Psoas muscle (tissue), 7 donors: ENCODE measurements at regions not wholly inside any gene's neighbourhood (a gene's known extent, or its start where the extent isn't known, plus 50 kb on each side); places are given as distances from the start of the nearest gene placed in this dataset.
A peak's percentile ranks its signal among the peaks of the same experiment; 100 is the strongest.

Source experiments
- ATAC-seq, 4 donors: fragments of 200-7000 bp; cut with Tn5 transposase; one replicate each; pipeline ENCODE4 v1.9.1; 2020; ENCODE audit warnings: moderate library complexity in 3 of 4, mild to moderate bottlenecking in 2 of 4
- DNase-seq, 2 donors: peaks; one replicate each; pipeline ENCODE4 v3.0.0-alpha.2; 2020
- H3K27ac ChIP-seq: fragments of 200-600 bp; one replicate; pipeline ENCODE4 v1.8.0; 2022
- H3K27me3 ChIP-seq, 3 donors: fragments of 200-600 bp in 1 of 3; one replicate each; pipeline versions ENCODE4 v1.6.1 to v1.8.0; 2013 to 2022; ENCODE audit warnings: low read length in 2 of 3, mild to moderate bottlenecking in 2 of 3, moderate library complexity in 1 of 3; ENCODE audit not compliant: insufficient read depth in 3 of 3
- H3K36me3 ChIP-seq, 2 donors: fragments of 200-600 bp in 1 of 2; one replicate each; pipeline versions ENCODE4 v1.6.1 to v1.8.0; 2013 to 2022; ENCODE audit warnings: low read depth in 1 of 2, mild to moderate bottlenecking in 1 of 2, moderate library complexity in 1 of 2; ENCODE audit not compliant: insufficient read depth in 1 of 2
- H3K4me1 ChIP-seq: fragments of 200-600 bp; one replicate; pipeline ENCODE4 v1.8.0; 2022
- H3K4me3 ChIP-seq: fragments of 200-600 bp; one replicate; pipeline ENCODE4 v1.8.0; 2022; ENCODE audit warnings: mild to moderate bottlenecking
- H3K9me3 ChIP-seq: fragments of 200-600 bp; one replicate; pipeline ENCODE4 v1.8.0; 2022
- WGBS, 3 donors: extraction: QIAGEN DNeasy Blood & Tissue Kit; methylation state at CpG; one replicate each; pipeline versions ENCODE4 v1.1.6 to v1.1.7; 2013; 5-methylcytosine and 5-hydroxymethylcytosine counted together
- intact Hi-C, 2 donors: fragments of 100-400 bp; cut with DNase I; formaldehyde crosslinking; loops; one replicate each; pipeline versions ENCODE4 v1.11.0 to v1.14.2; 2022
- TF ChIP-seq, protein P1 (sequence below): fragments of 200-600 bp; IDR thresholded peaks from one replicate; pipeline ENCODE4 v1.8.0; 2022; ENCODE audit warnings: antibody characterized with exemption
- donor health status: healthy with polysubstance abuse.
- donor health status: DM: no; HTN: no; CAD: no; lungs with moderate emphysema.
- donor health status: Bipolar disorder and iron deficiency.
- donor health status: healthy.
- donor health status: DM: yes; HTN: yes; CAD: no.
- donor health status: DM: no; HTN: no; CAD: no.
- donor health status: DM: yes; HTN: yes; CAD: no.

DNA sequence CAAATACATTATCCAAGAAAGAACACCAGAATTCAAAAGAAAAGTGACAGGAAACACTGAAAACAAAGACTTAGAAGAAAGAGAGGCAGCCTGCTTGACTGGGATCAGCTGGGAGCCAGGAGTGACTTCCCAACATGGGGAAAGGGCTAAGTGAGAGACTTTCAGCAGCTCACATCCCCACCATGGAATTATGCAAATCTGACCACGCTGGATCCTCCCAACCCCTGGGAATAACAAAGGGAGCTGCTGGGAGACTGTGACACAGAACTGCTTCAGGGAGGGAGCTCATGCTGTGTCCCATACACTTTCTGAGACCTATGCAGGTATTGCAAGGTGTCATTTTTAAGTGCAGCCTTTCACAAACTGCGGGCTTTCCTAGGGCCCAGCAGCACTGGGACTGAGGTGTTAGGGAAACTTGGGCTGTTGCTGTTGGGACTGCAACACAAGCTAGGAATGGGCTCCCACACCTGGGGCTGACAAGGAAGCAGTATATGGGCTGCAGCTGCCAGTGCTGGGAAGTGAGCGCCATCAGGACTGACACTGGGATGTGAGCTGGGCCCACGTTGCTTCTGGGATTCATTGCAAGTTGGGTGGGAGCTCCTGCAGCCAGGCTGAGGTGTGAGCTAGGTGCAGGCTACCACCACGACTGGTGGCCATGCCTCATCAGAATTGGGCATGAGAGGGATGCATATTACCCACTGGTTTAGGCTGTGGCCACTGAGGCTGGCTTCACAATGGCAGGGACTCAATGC lies 139.1 kb downstream of the KDR start:
- H3K9me3 ChIP-seq: peaks cover 12% of the 10 kb centered on the region
- 59 to 67% (median 61%) methylated on average over 5 of the region's 5 CpGs for WGBS, 3 donors
- no peaks in the 10 kb centered on the region for H3K36me3 ChIP-seq
- no peak overlapping the region for H3K27ac ChIP-seq
- DNase-seq: no peak
- no peak for ATAC-seq
- no peaks in the 10 kb centered on the region for H3K4me1 ChIP-seq
- H3K4me3 ChIP-seq: no peak overlapping the region
- intact Hi-C loops: no loop called here
- TF ChIP-seq, protein P1, sequence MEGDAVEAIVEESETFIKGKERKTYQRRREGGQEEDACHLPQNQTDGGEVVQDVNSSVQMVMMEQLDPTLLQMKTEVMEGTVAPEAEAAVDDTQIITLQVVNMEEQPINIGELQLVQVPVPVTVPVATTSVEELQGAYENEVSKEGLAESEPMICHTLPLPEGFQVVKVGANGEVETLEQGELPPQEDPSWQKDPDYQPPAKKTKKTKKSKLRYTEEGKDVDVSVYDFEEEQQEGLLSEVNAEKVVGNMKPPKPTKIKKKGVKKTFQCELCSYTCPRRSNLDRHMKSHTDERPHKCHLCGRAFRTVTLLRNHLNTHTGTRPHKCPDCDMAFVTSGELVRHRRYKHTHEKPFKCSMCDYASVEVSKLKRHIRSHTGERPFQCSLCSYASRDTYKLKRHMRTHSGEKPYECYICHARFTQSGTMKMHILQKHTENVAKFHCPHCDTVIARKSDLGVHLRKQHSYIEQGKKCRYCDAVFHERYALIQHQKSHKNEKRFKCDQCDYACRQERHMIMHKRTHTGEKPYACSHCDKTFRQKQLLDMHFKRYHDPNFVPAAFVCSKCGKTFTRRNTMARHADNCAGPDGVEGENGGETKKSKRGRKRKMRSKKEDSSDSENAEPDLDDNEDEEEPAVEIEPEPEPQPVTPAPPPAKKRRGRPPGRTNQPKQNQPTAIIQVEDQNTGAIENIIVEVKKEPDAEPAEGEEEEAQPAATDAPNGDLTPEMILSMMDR: no peak
- no peaks in the 10 kb centered on the region for H3K27me3 ChIP-seq

DNA sequence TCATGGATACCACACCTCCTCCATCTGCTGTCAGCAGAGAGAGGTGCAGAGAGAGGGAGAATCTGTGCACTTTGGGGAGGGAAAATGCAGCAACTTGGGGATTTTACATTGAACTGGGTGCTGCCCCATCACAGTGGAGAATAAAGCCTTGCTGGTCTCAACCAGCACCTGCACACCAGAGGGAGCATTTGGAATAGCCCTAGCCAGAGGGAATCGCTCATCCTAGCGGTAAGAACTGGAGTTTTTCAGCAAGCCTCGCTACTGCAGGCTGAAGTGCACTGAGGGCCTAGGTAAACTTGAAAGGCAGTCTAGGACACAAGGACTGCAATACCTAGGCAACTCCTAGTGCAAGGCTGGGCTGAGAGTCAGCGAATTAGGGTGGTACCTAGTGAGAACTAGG lies 148.7 kb downstream of the KDR start:
- H3K9me3 ChIP-seq: no peaks in the 10 kb centered on the region
- no peaks in the 10 kb centered on the region for H3K27me3 ChIP-seq
- 69 to 75% (median 72%) methylated on average over 4 of the region's 4 CpGs for WGBS, 3 donors
- H3K4me1 ChIP-seq: no peaks in the 10 kb centered on the region
- TF ChIP-seq, protein P1: no peak
- DNase-seq: no peak
- ATAC-seq: no peak
- intact Hi-C loops: no loop called here
- H3K36me3 ChIP-seq: no peaks in the 10 kb centered on the region
- H3K27ac ChIP-seq: no peak overlapping the region
- H3K4me3 ChIP-seq: no peak overlapping the region

DNA sequence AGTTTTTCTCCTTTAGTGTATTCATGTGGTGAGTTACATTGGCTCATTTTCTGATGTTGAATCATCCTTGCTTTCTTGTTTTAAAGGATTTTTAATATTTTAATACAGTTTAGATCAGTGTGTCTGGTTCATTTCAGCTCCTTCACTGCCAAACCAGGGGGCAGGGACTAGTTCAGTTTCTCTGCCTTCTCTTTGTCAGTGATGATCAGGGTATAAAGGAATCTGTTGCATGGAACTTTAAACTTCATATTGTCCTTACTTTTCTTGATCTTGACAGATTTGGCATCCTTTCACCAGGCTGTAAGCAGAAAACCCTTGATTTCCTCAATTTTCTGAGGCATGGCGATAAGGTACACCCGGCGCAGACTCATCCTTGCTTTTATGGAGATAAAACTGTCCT lies 149.4 kb downstream of the KDR start:
- Histone ChIP-seq H3K4me1 (no peaks in the 10 kb centered on the region), H3K27ac (no peak overlapping the region), H3K36me3 (no peaks in the 10 kb centered on the region), H3K9me3 (no peaks in the 10 kb centered on the region), H3K27me3 (no peaks in the 10 kb centered on the region), H3K4me3 (no peak overlapping the region)
- no peak for ATAC-seq
- intact Hi-C loops: no loop called here
- no peak for DNase-seq
- TF ChIP-seq, protein P1: no peak
- WGBS, 3 donors: 95 to 96% (median 96%) methylated on average over 3 of the region's 3 CpGs

DNA sequence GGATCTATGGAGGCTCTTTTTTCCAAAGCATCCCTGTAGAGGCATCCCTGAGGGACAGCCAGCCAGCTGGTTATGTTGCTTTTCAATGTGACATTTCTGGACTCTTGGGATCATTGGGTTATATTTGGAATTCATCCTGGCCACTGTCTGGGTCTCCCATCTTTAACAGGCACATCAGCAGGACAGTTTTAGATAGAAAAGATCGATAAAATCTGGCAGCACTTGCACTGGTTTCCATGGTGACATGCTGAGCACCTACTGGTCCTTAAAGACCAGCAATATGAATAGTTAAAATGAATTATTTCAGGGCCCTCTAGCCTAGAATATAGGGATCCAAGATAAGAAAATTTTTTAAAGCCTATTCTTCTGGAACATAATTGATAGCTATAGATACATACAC lies 151.6 kb downstream of the KDR start:
- Histone ChIP-seq H3K36me3 (no peaks in the 10 kb centered on the region), H3K27me3 (no peaks in the 10 kb centered on the region), H3K27ac (no peak overlapping the region), H3K4me3 (no peak overlapping the region), H3K4me1 (no peaks in the 10 kb centered on the region), H3K9me3 (no peaks in the 10 kb centered on the region)
- TF ChIP-seq, protein P1: no peak
- intact Hi-C loops: no loop called here
- no peak for DNase-seq
- ATAC-seq: no peak
- WGBS, 3 donors: 78 to 91% (median 82%) methylated on average over 1 of the region's 1 CpG

DNA sequence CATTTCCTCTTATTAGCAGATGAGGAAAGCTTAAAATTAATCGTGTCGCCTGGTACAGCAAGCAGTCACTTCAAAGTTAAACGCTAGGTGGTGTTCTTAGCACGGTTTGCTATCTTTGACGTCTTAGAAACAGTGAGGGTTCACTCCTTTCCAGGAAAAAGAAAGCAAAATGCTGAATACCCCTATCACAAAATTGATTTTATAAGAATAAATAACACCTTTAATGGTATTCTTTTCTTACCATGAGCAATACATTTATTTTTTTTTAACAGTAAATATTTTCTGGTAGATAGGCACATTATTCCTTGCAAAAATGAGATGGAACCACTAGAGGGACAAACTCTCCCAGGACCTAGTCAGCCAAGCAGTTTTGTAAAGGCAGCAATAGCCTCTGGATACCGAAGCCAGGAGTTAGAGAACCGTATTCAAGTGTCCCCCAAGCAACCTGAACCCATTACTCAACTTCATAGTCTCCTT lies 153.9 kb downstream of the KDR start:
- Histone ChIP-seq H3K27ac (no peak overlapping the region), H3K4me3 (no peak overlapping the region), H3K27me3 (peaks cover 0 to 1% (median 0%) of the 10 kb centered on the region in 3 donors), H3K36me3 (no peaks in the 10 kb centered on the region), H3K9me3 (no peaks in the 10 kb centered on the region), H3K4me1 (no peaks in the 10 kb centered on the region)
- TF ChIP-seq, protein P1: peak; percentile 50
- DNase-seq: no peak
- intact Hi-C loops: no loop called here
- no peak for ATAC-seq
- WGBS, 3 donors: 2 to 5% (median 5%) methylated on average over 7 of the region's 7 CpGs
